NCI-H82 (cell line): ENCODE measurements at regions not wholly inside any gene's neighbourhood (a gene's known extent, or its start where the extent isn't known, plus 50 kb on each side); places are given as distances from the start of the nearest gene placed in this dataset.
"Not testable (repeated sequence)": the region's sequence is repeated elsewhere in the genome, so short reads cannot be mapped to it uniquely, and the experiment has no call there.

Experiments used
- DNase-seq: peaks from one replicate; lab custom pipeline; 2025; lab: John Stamatoyannopoulos, UW

- DNase-seq, result no peak
Observed at GRCh38 chr3:159045279-159045885, 243.5 kb downstream of the MFSD1 start.

- DNase-seq, result no peak
Observed at GRCh38 chr3:159047361-159047760, 245.5 kb downstream of the MFSD1 start.

- not testable (repeated sequence) for DNase-seq
Observed at GRCh38 chr3:159052494-159052893, 250.6 kb downstream of the MFSD1 start.

- no peak for DNase-seq
Observed at GRCh38 chr3:159057621-159058020, 255.8 kb downstream of the MFSD1 start.

- DNase-seq, result no peak
Observed at GRCh38 chr3:159058859-159059258, 257.0 kb downstream of the MFSD1 start.

- peak; percentile 20 for DNase-seq
Observed at GRCh38 chr3:159059395-159059794, 257.5 kb downstream of the MFSD1 start.

- DNase-seq, result no peak
Observed at GRCh38 chr3:159062734-159063410, 261.0 kb downstream of the MFSD1 start.

- no peak for DNase-seq
Observed at GRCh38 chr3:159069091-159069490, 267.2 kb downstream of the MFSD1 start, which contains the start of gene IQCJ. Gene IQCJ (plus strand): TSS chr3:159069319.

- DNase-seq, result peak; percentile 43
Observed at GRCh38 chr3:159069866-159070425, 268.1 kb downstream of the MFSD1 start.

- DNase-seq, result no peak
Observed at GRCh38 chr3:159074756-159075701, 273.2 kb downstream of the MFSD1 start.

- no peak for DNase-seq
Observed at GRCh38 chr3:159077860-159078259, 276.0 kb downstream of the MFSD1 start.

GRCh38 chr3:159080256-159080655, 278.4 kb downstream of the MFSD1 start:
- no peak for DNase-seq

- DNase-seq, result no peak
Observed at GRCh38 chr3:159080821-159081220, 279.0 kb downstream of the MFSD1 start.

- DNase-seq, result no peak
Observed at GRCh38 chr3:159082519-159082918, 280.7 kb downstream of the MFSD1 start.

- DNase-seq, result no peak
Observed at GRCh38 chr3:159091936-159092335, 290.1 kb downstream of the MFSD1 start.

- peak; percentile 90 for DNase-seq
Observed at GRCh38 chr3:159102001-159102400, 300.1 kb downstream of the MFSD1 start.

GRCh38 chr3:159112724-159113123, 310.9 kb downstream of the MFSD1 start:
- DNase-seq, result no peak

GRCh38 chr3:159113221-159113875, 311.5 kb downstream of the MFSD1 start:
- no peak for DNase-seq

- no peak for DNase-seq
Observed at GRCh38 chr3:159114582-159114981, 312.7 kb downstream of the MFSD1 start.

GRCh38 chr3:159123877-159124276, 322.0 kb downstream of the MFSD1 start:
- DNase-seq, result no peak

GRCh38 chr3:159126261-159127020, 324.6 kb downstream of the MFSD1 start:
- DNase-seq, result no peak
